Gastrocnemius medialis (tissue), 4 donors: ENCODE measurements at regions not wholly inside any gene's neighbourhood (a gene's known extent, or its start where the extent isn't known, plus 50 kb on each side); places are given as distances from the start of the nearest gene placed in this dataset.

Experiments
- POLR2A ChIP-seq, 2 donors: fragments of 450-650 bp; IDR thresholded peaks; one replicate each; pipeline ENCODE4 v1.6.1; 2017; ENCODE audit warnings: antibody characterized with exemption in 2 of 2, mild to moderate bottlenecking in 2 of 2, moderate library complexity in 2 of 2
- TF ChIP-seq, protein P1 (sequence below), 5 experiments: fragments of 450-650 bp in 3 of 5; fragments of 200-600 bp in 2 of 5; sonication (generic) in 2 of 5; IDR thresholded peaks in 4 of 5; conservative IDR thresholded peaks in 1 of 5; 1 replicate in 4 of 5; 2 replicates in 1 of 5; pipeline ENCODE4 v1.5.1; 2016 to 2019; ENCODE audit warnings: antibody characterized with exemption in 5 of 5, mild to moderate bottlenecking in 3 of 5, moderate library complexity in 3 of 5

DNA sequence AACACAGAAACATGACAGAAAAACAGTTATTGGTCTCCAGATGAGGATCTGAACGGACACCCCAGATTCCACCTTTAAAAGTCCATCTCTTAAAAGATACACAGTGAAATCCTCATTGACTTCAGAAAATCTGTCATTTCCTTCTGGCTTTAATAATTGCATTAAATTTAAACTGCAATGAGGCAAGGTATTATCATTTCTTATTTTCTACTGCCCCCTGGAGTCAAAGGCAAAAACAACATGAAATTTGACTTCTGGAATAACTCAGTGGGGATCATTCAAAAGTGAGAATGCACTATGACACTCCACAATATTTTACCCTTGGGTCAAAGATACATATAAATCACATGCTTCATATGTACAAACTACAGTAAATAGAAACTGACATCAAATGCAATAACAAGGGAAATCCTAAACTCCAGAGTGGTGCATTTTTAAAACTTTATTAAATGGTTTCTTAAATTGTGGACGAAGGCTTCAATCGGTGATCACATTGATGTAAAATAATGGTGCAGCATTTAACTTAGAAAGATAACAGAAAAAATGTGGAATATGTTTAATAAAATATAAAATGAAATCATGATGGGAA lies 56.4 kb upstream of the SPANXN1 start:
- TF ChIP-seq, protein P1, sequence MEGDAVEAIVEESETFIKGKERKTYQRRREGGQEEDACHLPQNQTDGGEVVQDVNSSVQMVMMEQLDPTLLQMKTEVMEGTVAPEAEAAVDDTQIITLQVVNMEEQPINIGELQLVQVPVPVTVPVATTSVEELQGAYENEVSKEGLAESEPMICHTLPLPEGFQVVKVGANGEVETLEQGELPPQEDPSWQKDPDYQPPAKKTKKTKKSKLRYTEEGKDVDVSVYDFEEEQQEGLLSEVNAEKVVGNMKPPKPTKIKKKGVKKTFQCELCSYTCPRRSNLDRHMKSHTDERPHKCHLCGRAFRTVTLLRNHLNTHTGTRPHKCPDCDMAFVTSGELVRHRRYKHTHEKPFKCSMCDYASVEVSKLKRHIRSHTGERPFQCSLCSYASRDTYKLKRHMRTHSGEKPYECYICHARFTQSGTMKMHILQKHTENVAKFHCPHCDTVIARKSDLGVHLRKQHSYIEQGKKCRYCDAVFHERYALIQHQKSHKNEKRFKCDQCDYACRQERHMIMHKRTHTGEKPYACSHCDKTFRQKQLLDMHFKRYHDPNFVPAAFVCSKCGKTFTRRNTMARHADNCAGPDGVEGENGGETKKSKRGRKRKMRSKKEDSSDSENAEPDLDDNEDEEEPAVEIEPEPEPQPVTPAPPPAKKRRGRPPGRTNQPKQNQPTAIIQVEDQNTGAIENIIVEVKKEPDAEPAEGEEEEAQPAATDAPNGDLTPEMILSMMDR (IDR thresholded peaks at IDR 0.05 in 4 of 5, conservative IDR thresholded peaks at IDR 0.05 in 1 of 5): no peak
- no peak for TF ChIP-seq POLR2A (IDR thresholded peaks at IDR 0.05)
